Nucleus accumbens (tissue), 56 donors: ENCODE measurements at regions not wholly inside any gene's neighbourhood (a gene's known extent, or its start where the extent isn't known, plus 50 kb on each side); places are given as distances from the start of the nearest gene placed in this dataset.
"Not testable (repeated sequence)": the region's sequence is repeated elsewhere in the genome, so short reads cannot be mapped to it uniquely, and the experiment has no call there.

Experiments
- DNase-seq, 56 donors: peaks; one replicate each; lab custom pipeline; 2025; lab: John Stamatoyannopoulos, UW

DNA sequence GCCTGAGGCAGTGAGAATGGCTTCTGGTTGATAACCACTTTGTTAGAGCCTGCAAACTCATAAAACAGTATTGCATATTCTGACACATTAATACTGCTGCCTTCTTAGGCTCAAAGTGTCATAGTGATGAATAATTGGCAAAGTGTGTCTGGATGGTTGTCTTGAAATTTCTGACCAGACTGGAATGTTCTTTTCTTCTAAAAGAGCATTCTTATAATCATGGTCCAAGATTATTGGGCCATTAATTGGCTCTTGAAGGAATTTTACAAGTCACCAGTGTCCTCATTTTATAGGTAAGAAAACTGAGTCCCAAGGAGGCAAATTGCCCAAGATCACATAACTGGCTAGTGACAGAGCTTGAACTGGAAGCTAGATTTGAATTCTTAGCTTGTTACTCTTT is 111.7 kb downstream of the PCSK1 start:
- no peak for DNase-seq

- DNase-seq: no peak
Measured at GRCh38 chr5:96320797-96321196, 112.3 kb downstream of the PCSK1 start.

GRCh38 chr5:96319981-96320739 is 112.9 kb downstream of the PCSK1 start:
- DNase-seq: not testable (repeated sequence)

- no peak for DNase-seq
Measured at GRCh38 chr5:96318569-96319110, 114.4 kb downstream of the PCSK1 start.

DNA sequence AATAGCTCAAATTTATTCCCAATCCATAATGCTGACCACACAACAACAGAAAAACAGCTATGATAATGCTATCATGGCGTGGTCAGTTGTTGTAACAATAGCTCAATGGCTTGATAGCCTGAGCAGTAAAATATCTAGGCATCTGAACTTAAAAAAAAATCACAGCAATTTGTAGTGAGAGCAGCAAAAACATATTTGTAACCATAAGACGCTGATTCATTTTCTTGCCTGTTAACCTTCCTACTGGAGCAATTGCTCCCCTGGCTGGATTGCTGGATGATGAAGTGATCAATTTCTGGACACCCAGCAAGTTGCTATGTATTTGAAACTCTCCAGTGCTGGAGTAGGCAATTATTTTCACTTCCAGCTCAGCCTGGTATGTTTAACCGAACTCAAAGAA is 115.1 kb downstream of the PCSK1 start:
- no peak for DNase-seq

- no peak for DNase-seq
Measured at GRCh38 chr5:96316487-96316886, 116.6 kb downstream of the PCSK1 start.

GRCh38 chr5:96316017-96316416 is 117.0 kb downstream of the PCSK1 start:
- DNase-seq: no peak

- DNase-seq: no peak
Measured at GRCh38 chr5:96315431-96315830, 117.6 kb downstream of the PCSK1 start.

DNA sequence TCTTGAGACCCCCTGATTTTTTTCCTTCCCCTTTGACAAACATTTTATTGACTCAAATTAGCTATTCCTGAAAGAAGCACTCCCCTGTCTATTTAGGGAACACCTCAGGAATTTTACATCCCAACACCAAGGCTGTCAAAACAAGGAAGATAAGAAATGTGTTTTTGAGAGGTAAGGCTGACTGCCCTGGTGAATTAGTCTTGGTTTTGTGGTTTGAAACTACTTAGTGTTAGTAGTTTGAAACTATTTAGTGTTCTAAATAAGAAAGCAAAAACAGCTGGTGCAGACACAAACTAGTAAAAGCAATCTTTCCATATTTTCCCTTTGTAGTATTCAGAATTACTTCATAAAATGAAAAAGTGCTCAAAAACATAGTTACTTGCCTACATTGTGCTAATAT is 120.7 kb downstream of the PCSK1 start:
- no peak for DNase-seq

- DNase-seq: not testable (repeated sequence)
Measured at GRCh38 chr5:96307047-96307446, 126.0 kb downstream of the PCSK1 start.

DNA sequence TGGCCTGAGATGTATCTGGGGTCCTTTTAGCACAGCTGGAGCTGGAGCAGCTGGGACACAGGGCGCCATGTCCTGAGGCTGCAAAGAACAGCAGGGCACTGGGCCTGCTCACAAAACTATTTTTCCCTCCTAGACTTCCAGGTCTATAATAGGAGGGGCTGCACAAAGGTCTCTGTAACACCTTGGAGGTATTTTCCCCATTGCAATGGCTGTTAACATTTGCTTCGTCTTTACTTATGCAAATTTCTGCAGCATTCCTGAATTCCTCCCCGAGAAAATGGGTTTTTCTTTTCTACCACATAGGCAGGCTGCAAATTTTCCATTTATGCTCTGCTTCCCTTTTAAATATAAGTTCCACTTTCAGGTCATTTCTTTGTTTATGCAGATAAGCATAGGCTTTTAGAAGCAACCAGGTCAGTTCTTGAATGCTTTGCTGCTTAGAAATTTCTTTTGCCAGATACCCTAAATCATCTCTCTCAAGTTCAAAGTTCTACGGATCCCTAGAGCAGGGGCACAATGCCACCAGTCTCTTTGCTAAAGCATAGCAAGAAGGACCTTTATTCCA is 130.8 kb downstream of the PCSK1 start:
- DNase-seq: no peak

DNA sequence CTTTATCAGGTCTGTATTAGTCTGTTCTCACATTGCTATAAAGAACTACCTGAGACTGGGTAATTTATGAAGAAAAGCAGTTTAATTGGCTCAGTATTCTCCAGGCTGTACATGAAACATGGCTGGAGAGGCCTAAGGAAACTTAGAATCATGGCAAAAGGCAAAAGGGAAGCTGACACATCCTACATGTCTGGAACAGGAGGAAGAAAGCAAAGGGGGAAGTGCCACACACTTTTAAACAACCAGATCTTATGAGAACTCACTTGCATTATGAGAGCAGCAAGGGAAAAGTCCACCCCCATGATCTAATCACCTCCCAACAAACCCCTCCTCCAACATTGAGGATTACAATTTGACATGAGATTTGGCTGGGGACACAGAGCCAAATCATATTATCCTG is 132.1 kb downstream of the PCSK1 start:
- DNase-seq: no peak

- DNase-seq: no peak
Measured at GRCh38 chr5:96297867-96298266, 135.2 kb downstream of the PCSK1 start.

DNA sequence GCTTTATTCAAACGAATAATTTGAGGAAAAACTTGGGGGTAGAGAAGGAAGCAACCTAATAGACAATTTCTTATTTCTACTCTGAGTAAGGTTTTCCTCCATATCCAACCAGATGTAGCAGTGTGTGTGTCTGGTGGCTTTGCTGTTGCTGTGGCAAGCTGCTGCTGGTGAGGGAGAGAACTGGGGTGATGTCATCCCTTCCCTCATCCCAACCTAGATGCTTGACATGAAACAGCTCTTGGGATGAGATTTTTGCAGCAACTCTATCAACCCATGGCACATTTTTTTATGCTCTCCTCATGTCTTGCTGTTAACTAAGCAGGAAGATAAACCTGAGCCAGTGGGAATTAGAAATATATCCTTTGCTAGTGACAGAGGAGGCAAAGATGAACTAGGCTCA is 135.8 kb downstream of the PCSK1 start:
- peak in 12 of 56 donors; percentile 1 to 19 (median 3) for DNase-seq

DNA sequence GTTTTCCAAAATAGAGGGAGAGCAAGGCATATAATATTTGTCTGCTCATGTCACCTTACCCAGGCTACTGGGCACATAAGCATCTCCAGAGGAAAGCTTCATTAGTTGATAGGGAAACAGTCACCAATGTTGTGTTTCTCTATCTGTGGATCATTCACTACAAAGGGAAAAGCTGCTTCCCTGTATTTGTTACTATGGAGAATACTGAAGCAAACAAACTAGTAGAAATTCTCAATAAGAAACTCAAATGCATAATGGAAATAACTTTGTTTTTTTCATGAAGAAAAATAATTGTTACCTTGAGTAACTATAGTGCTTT is 138.2 kb downstream of the PCSK1 start:
- DNase-seq: no peak

GRCh38 chr5:96293966-96294883 is 138.8 kb downstream of the PCSK1 start:
- DNase-seq: no peak

GRCh38 chr5:96292582-96293247 is 140.3 kb downstream of the PCSK1 start:
- DNase-seq: no peak

DNA sequence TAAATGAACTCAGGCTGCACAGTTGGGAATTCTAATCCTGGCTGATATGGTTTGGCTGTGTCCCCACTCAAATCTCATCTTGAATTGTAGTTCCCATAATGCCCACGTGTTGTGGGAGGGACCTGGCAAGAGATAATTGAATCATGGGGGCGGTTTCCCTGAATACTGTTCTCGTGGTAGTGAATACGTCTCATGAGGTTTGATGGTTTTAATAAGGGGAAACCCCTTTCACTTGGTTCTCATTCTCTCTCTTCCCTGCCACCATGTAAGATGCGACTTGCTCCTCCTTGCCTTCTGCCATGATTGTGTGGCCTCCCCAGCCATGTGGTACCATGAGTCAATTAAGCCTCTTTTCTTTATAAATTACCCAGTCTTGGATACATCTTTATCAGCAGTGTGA is 143.8 kb downstream of the PCSK1 start:
- DNase-seq: not testable (repeated sequence)

GRCh38 chr5:96288845-96289185 is 144.2 kb downstream of the PCSK1 start:
- no peak for DNase-seq

DNA sequence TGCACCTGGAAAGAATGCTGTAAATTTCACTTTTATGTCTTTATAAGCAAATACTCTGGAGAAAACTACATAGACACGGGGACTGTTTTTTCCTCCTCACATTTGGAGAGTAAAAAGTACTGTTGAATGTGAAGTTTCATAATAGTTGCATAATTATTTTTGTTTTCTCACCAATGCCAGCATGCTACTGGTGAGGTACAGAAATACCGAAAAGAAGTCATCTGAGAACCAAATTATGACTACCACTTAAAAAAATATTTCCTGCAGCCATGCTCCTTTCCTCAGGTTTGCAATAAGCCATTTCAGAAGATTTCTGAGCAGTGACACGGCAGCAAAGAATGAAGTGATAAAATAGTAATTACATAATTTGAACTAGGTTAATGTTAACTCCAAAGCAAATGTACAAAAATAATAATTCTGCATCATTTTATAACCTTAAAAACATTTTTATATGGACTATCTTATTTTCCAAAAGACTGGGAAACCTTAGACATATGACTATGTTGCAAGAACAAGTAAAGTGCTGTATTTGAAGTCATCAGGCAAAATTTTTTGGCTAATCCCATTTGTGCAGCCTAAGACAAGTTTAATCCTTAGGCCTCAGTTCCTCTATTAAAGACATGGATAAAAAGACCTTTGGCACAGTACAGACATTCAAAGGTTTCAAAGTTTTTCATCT is 144.7 kb downstream of the PCSK1 start:
- no peak for DNase-seq
